ENCODE measurements at regions not wholly inside any gene's neighbourhood (a gene's known extent, or its start where the extent isn't known, plus 50 kb on each side); places are given as distances from the start of the nearest gene placed in this dataset.

- TF ChIP-seq POLR2A (IDR thresholded peaks at IDR 0.05; ENCODE audit: low read depth, low read length) (no peak), POLR2AphosphoS5 (IDR thresholded peaks at IDR 0.05; ENCODE audit: low read depth, low read length) (no peak)
Measured at GRCh38 chrX:39728025-39728424, 369.7 kb downstream of the BCOR start.

Data from GM12892 (cell line).